ENCODE measurements at regions not wholly inside any gene's neighbourhood (a gene's known extent, or its start where the extent isn't known, plus 50 kb on each side); places are given as distances from the start of the nearest gene placed in this dataset.

DNA sequence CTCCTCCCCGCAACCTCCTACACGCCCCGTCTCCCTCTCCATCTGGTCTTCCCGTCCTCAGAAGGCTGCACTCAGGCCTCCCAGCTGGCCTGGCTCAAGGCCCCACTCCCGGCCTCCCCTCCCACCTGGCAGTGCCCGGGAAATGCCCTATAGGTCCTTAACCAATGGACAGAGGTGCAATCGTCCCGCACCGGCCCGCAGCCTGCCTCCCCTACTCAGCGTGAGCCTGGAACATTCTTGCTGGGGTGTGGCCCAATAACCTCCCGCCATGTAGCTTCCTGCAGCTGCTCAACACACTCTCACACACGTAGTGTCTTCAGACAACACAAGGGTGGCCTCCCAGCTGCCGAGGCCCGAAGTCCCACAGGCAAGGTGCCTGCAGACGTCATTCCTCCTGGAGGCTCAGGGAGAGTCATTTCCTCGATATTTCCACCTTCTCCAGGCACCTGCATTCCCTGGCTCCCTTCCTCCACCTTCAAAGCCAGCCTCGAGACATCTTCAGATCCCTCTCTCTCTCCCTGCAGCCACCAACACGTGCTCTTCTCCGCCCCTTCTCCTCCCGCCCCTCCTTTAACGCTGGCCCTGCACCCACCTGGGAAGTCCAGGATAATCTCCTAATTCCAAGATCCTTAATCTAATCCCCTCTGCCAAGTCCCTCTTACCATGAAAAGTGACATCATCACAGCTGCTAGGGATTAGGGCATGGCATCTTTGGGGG lies 56.2 kb downstream of the ADRA2C start:
- TF ChIP-seq, protein P1, sequence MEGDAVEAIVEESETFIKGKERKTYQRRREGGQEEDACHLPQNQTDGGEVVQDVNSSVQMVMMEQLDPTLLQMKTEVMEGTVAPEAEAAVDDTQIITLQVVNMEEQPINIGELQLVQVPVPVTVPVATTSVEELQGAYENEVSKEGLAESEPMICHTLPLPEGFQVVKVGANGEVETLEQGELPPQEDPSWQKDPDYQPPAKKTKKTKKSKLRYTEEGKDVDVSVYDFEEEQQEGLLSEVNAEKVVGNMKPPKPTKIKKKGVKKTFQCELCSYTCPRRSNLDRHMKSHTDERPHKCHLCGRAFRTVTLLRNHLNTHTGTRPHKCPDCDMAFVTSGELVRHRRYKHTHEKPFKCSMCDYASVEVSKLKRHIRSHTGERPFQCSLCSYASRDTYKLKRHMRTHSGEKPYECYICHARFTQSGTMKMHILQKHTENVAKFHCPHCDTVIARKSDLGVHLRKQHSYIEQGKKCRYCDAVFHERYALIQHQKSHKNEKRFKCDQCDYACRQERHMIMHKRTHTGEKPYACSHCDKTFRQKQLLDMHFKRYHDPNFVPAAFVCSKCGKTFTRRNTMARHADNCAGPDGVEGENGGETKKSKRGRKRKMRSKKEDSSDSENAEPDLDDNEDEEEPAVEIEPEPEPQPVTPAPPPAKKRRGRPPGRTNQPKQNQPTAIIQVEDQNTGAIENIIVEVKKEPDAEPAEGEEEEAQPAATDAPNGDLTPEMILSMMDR (IDR thresholded peaks at IDR 0.05) = no peak
- no peak for TF ChIP-seq ZFX (IDR thresholded peaks at IDR 0.05; ENCODE audit: borderline replicate concordance)

All from 22Rv1 (cell line).